CD4-positive, alpha-beta T cell treated with Interleukin-1 beta for 1 hour (primary cell): ENCODE measurements at regions not wholly inside any gene's neighbourhood (a gene's known extent, or its start where the extent isn't known, plus 50 kb on each side); places are given as distances from the start of the nearest gene placed in this dataset.
"Not testable (repeated sequence)": the region's sequence is repeated elsewhere in the genome, so short reads cannot be mapped to it uniquely, and the experiment has no call there.

Source experiments
- DNase-seq, 2 donors: peaks; one replicate each; pipeline ENCODE4 v3.0.0-alpha.2; 2020 to 2022

- DNase-seq = no peak
Measured at GRCh38 chr2:31735716-31736115, 155.0 kb upstream of the SRD5A2 start.

- DNase-seq = no peak
Measured at GRCh38 chr2:31729442-31730092, 148.8 kb upstream of the SRD5A2 start.

- no peak for DNase-seq
Measured at GRCh38 chr2:31729065-31729439, 148.3 kb upstream of the SRD5A2 start.

GRCh38 chr2:31728406-31729064, 147.8 kb upstream of the SRD5A2 start:
- DNase-seq = no peak

- DNase-seq = no peak
Measured at GRCh38 chr2:31726457-31726856, 145.7 kb upstream of the SRD5A2 start.

- no peak for DNase-seq
Measured at GRCh38 chr2:31725444-31725843, 144.7 kb upstream of the SRD5A2 start.

- DNase-seq = no peak
Measured at GRCh38 chr2:31711737-31712136, 131.0 kb upstream of the SRD5A2 start.

- no peak for DNase-seq
Measured at GRCh38 chr2:31710121-31710520, 129.4 kb upstream of the SRD5A2 start.

GRCh38 chr2:31707992-31708391, 127.3 kb upstream of the SRD5A2 start:
- DNase-seq = no peak

GRCh38 chr2:31704561-31705212, 123.9 kb upstream of the SRD5A2 start:
- DNase-seq = no peak

GRCh38 chr2:31703253-31703652, 122.5 kb upstream of the SRD5A2 start:
- DNase-seq = no peak

- DNase-seq = no peak
Measured at GRCh38 chr2:31698722-31699121, 118.0 kb upstream of the SRD5A2 start.

GRCh38 chr2:31696068-31696467, 115.3 kb upstream of the SRD5A2 start:
- DNase-seq = no peak

GRCh38 chr2:31694444-31694843, 113.7 kb upstream of the SRD5A2 start:
- no peak for DNase-seq

- DNase-seq = no peak
Measured at GRCh38 chr2:31693882-31694281, 113.1 kb upstream of the SRD5A2 start.

GRCh38 chr2:31688282-31688681, 107.5 kb upstream of the SRD5A2 start:
- DNase-seq = peak in 1 of 2 donors; percentile 6

GRCh38 chr2:31683506-31683905, 102.8 kb upstream of the SRD5A2 start:
- not testable (repeated sequence) for DNase-seq

- DNase-seq = no peak
Measured at GRCh38 chr2:31675485-31675901, 94.8 kb upstream of the SRD5A2 start.

GRCh38 chr2:31674446-31674845, 93.7 kb upstream of the SRD5A2 start:
- no peak for DNase-seq

GRCh38 chr2:31666878-31667277, 86.1 kb upstream of the SRD5A2 start:
- DNase-seq = no peak

GRCh38 chr2:31664949-31665724, 84.4 kb upstream of the SRD5A2 start:
- DNase-seq = no peak

GRCh38 chr2:31660812-31661335, 80.1 kb upstream of the SRD5A2 start:
- DNase-seq = no peak

GRCh38 chr2:31660165-31660564, 79.4 kb upstream of the SRD5A2 start:
- DNase-seq = no peak
